ENCODE measurements at regions not wholly inside any gene's neighbourhood (a gene's known extent, or its start where the extent isn't known, plus 50 kb on each side); places are given as distances from the start of the nearest gene placed in this dataset.
A peak's percentile ranks its signal among the peaks of the same experiment; 100 is the strongest.

- ChIA-PET POLR2A (ENCODE audit: partially characterized antibody) (no interaction called here), CTCF (ENCODE audit: partially characterized antibody) (interaction anchor here (1.1 kb wide), 1 partner anchor 9 kb away, joined by 3 read pairs; no protein-coding TSS in a partner anchor)
- no peak overlapping the region for H4K91ac ChIP-seq (replicated peaks; ENCODE audit: insufficient read length, low read length)
- H2BK5ac ChIP-seq (ENCODE audit: low read depth, low read length), result no peak overlapping the region
- H3K79me1 ChIP-seq (ENCODE audit: low read depth, low read length), result no peaks in the 10 kb centered on the region
- no peak for FAIRE-seq
- H2BK15ac ChIP-seq (ENCODE audit: low read length), result no peak overlapping the region
- no peak overlapping the region for H3K14ac ChIP-seq (ENCODE audit: insufficient read length)
- H3K27ac ChIP-seq (ENCODE audit: low read depth, low read length), result no peak overlapping the region
- H3K4me2 ChIP-seq (ENCODE audit: insufficient read depth in 1 of 2, low read depth in 2 of 2, low read length in 2 of 2), result no peak overlapping the region
- H2BK20ac ChIP-seq (ENCODE audit: low read length), result no peak overlapping the region
- no peak overlapping the region for H3K18ac ChIP-seq (ENCODE audit: extremely low read depth, low read length)
- H4K8ac ChIP-seq (ENCODE audit: extremely low read depth, insufficient read depth, low read length), result no peak overlapping the region
- no peaks in the 10 kb centered on the region for H3K79me2 ChIP-seq (ENCODE audit: control insufficient read depth in 1 of 2, insufficient read depth in 2 of 2, low read length in 2 of 2)
- H3K4me3 ChIP-seq (ENCODE audit: extremely low read depth in 1 of 4, insufficient read depth in 2 of 4, low read depth in 3 of 4, low read length in 4 of 4), result no peak overlapping the region
- no peaks in the 10 kb centered on the region for H3K23me2 ChIP-seq (ENCODE audit: low read depth, low read length)
- no peak overlapping the region for H3K9ac ChIP-seq (replicated peaks in 1 of 4; ENCODE audit: extremely low read depth in 1 of 4, low read depth in 3 of 4, low read length in 3 of 4)
- no peak overlapping the region for H4K5ac ChIP-seq (ENCODE audit: insufficient read length, low read depth, low read length)
- no peaks in the 10 kb centered on the region for H3K9me3 ChIP-seq (ENCODE audit: insufficient read depth in 2 of 2, low read depth in 1 of 2, low read length in 1 of 2)
- H3K4me1 ChIP-seq (replicated peaks in 1 of 4; ENCODE audit: control insufficient read depth in 3 of 4, insufficient read depth in 4 of 4, low read length in 3 of 4), result no peaks in the 10 kb centered on the region
- H2AK5ac ChIP-seq (ENCODE audit: low read depth, low read length), result no peak overlapping the region
- peaks cover 0 to 1% (median 0%) of the 10 kb centered on the region in 4 experiments; a peak in 1 of 7 replicates for H3K27me3 ChIP-seq (replicated peaks in 1 of 4; ENCODE audit: control insufficient read depth in 3 of 4, extremely low read depth in 1 of 4, insufficient read depth in 3 of 4, low read length in 3 of 4)
- H3K36me3 ChIP-seq (ENCODE audit: control insufficient read depth in 2 of 4, insufficient read depth in 4 of 4, low read length in 3 of 4), result no peaks in the 10 kb centered on the region
- no peak for DNase-seq (ENCODE audit: low read depth in 1 of 2, low spot score in 2 of 2)
- no peak overlapping the region for H3K56ac ChIP-seq (replicated peaks; ENCODE audit: insufficient read length, low read depth, low read length)
- H2BK12ac ChIP-seq (ENCODE audit: low read depth, low read length), result no peak overlapping the region
- H3K4ac ChIP-seq (replicated peaks; ENCODE audit: insufficient read length, low read depth, low read length), result no peak overlapping the region
- no peak overlapping the region for H3K23ac ChIP-seq (ENCODE audit: insufficient read length)
- H2BK120ac ChIP-seq (replicated peaks; ENCODE audit: low read depth, low read length), result no peak overlapping the region
- H4K20me1 ChIP-seq (replicated peaks in 1 of 2; ENCODE audit: control insufficient read depth in 1 of 2, insufficient read depth in 2 of 2, low read length in 2 of 2), result no peaks in the 10 kb centered on the region
- H2AFZ ChIP-seq (ENCODE audit: low read length), result peak overlapping the region; percentile 81; the same call in 1 of the 2 replicates
- WGBS, 2 experiments (ENCODE audit: extremely low coverage in 1 of 2, insufficient coverage in 1 of 2, insufficient read length in 1 of 2, insufficient replicate concordance in 2 of 2, low coverage in 1 of 2, low lambda C conversion rate in 2 of 2, missing lambda C conversion rate in 1 of 2), result 75% methylated on average over 5 of the region's 5 CpGs; no CpG with 5 or more reads in 1 of the 2 experiments
- TF ChIP-seq POU5F1 (IDR thresholded peaks at IDR 0.05; ENCODE audit: low read depth, low read length) (no peak), USF2 (IDR thresholded peaks at IDR 0.05; ENCODE audit: low read length) (no peak), HDAC2 (IDR thresholded peaks at IDR 0.05; ENCODE audit: borderline replicate concordance in 1 of 2, low read depth in 2 of 2, low read length in 2 of 2) (no peak), EZH2 (IDR thresholded peaks at IDR 0.05; ENCODE audit: low read depth, low read length, severe bottlenecking) (no peak), NANOG (IDR thresholded peaks at IDR 0.05; ENCODE audit: insufficient read depth, low read depth, low read length, poor library complexity, severe bottlenecking) (no peak), EGR1 (IDR thresholded peaks at IDR 0.05; ENCODE audit: borderline replicate concordance, low read depth, low read length) (no peak), SP4 (IDR thresholded peaks at IDR 0.05; ENCODE audit: low read length) (no peak), MAFK (IDR thresholded peaks at IDR 0.05; ENCODE audit: low read depth, low read length) (no peak), TAF1 (IDR thresholded peaks at IDR 0.05; ENCODE audit: low read depth, low read length) (no peak), GTF2F1 (IDR thresholded peaks at IDR 0.05; ENCODE audit: borderline replicate concordance, low read depth, low read length) (no peak), BCL11A (IDR thresholded peaks at IDR 0.05; ENCODE audit: low read depth in 2 of 2, low read length in 2 of 2) (no peak), CHD1 (IDR thresholded peaks at IDR 0.05; ENCODE audit: low read depth, low read length) (no peak)
These were observed 217.8 kb downstream of the CHD9NB start for GRCh38 chr16:52834736-52835465.
